Activated CD4-positive, alpha-beta memory T cell treated with anti-CD3 and anti-CD28 coated beads for 36 hours (primary cell): ENCODE measurements at regions not wholly inside any gene's neighbourhood (a gene's known extent, or its start where the extent isn't known, plus 50 kb on each side); places are given as distances from the start of the nearest gene placed in this dataset.
A peak's percentile ranks its signal among the peaks of the same experiment; 100 is the strongest.
"Not testable (repeated sequence)": the region's sequence is repeated elsewhere in the genome, so short reads cannot be mapped to it uniquely, and the experiment has no call there.

ENCODE experiments used
- CTCF ChIA-PET: fragments of 350-600 bp; sonication (Branson Sonifier 250); formaldehyde crosslinking; loops from one replicate; lab custom pipeline; 2021; ENCODE audit warnings: antibody characterized with exemption, inconsistent platforms; lab: Charles Lee
- POLR2A ChIA-PET: fragments of 350-600 bp; sonication (Branson Sonifier 250); formaldehyde crosslinking; loops from one replicate; lab custom pipeline; 2021; ENCODE audit warnings: antibody characterized with exemption; lab: Charles Lee
- DNase-seq: peaks from one replicate; pipeline ENCODE4 v3.0.0-alpha.2; 2020
- H3K27ac Mint-ChIP-seq: one replicate; pipeline ENCODE4 v1.8.0; 2021; ENCODE audit warnings: mixed read lengths
- H3K27me3 Mint-ChIP-seq: one replicate; pipeline ENCODE4 v1.8.0; 2021; ENCODE audit warnings: mixed read lengths
- H3K36me3 Mint-ChIP-seq: one replicate; pipeline ENCODE4 v1.8.0; 2021; ENCODE audit warnings: mixed read lengths
- H3K4me1 Mint-ChIP-seq: one replicate; pipeline ENCODE4 v1.8.0; 2021; ENCODE audit warnings: low read depth, mixed read lengths
- H3K4me3 Mint-ChIP-seq: one replicate; pipeline ENCODE4 v1.8.0; 2021; ENCODE audit warnings: mild to moderate bottlenecking, mixed read lengths
- H3K9me3 Mint-ChIP-seq: one replicate; pipeline ENCODE4 v1.8.0; 2021; ENCODE audit warnings: mixed read lengths
- intact Hi-C: fragments of 100-400 bp; cut with micrococcal nuclease; formaldehyde crosslinking; loops from one replicate; pipeline ENCODE4 v1.15.1; 2023

- intact Hi-C loops: no loop called here
- Mint-ChIP-seq H3K4me3 (no peak overlapping the region), H3K36me3 (peaks cover 6% of the 10 kb centered on the region), H3K27ac (no peak overlapping the region), H3K27me3 (no peaks in the 10 kb centered on the region), H3K4me1 (no peaks in the 10 kb centered on the region), H3K9me3 (peaks cover 13% of the 10 kb centered on the region)
- CTCF ChIA-PET: no interaction called here
- POLR2A ChIA-PET: no interaction called here
- no peak for DNase-seq
These were observed 68.9 kb upstream of the IVNS1ABP start for GRCh38 chr1:185385991-185386390.

- POLR2A ChIA-PET, H3K36me3 Mint-ChIP-seq, H3K4me3 Mint-ChIP-seq, H3K27ac Mint-ChIP-seq, intact Hi-C loops, CTCF ChIA-PET, DNase-seq, H3K4me1 Mint-ChIP-seq, H3K27me3 Mint-ChIP-seq: not testable (repeated sequence)
- H3K9me3 Mint-ChIP-seq: peaks cover 13% of the 10 kb centered on the region
These were observed 66.8 kb upstream of the IVNS1ABP start for GRCh38 chr1:185383805-185384204.

GRCh38 chr1:185377831-185378230 lies 60.8 kb upstream of the IVNS1ABP start:
- CTCF ChIA-PET: no interaction called here
- no peak for DNase-seq
- no peak overlapping the region for H3K27ac Mint-ChIP-seq
- peaks cover 2% of the 10 kb centered on the region for H3K36me3 Mint-ChIP-seq
- H3K4me1 Mint-ChIP-seq: peaks cover 12% of the 10 kb centered on the region
- intact Hi-C loops: no loop called here
- H3K27me3 Mint-ChIP-seq: no peaks in the 10 kb centered on the region
- POLR2A ChIA-PET: no interaction called here
- no peak overlapping the region for H3K4me3 Mint-ChIP-seq
- peaks cover 6% of the 10 kb centered on the region for H3K9me3 Mint-ChIP-seq

GRCh38 chr1:185376840-185377635 lies 60.0 kb upstream of the IVNS1ABP start:
- ChIA-PET POLR2A (no interaction called here), CTCF (interaction anchor here (0.6 kb wide), 1 partner anchor 506 kb away, joined by 4 read pairs; no protein-coding TSS in a partner anchor)
- intact Hi-C loops: no loop called here
- H3K27me3 Mint-ChIP-seq: no peaks in the 10 kb centered on the region
- no peaks in the 10 kb centered on the region for H3K36me3 Mint-ChIP-seq
- H3K4me3 Mint-ChIP-seq: no peak overlapping the region
- peaks cover 4% of the 10 kb centered on the region for H3K9me3 Mint-ChIP-seq
- no peak for DNase-seq
- H3K4me1 Mint-ChIP-seq: peaks cover 12% of the 10 kb centered on the region
- no peak overlapping the region for H3K27ac Mint-ChIP-seq

- ChIA-PET POLR2A (no interaction called here), CTCF (no interaction called here)
- intact Hi-C loops: no loop called here
These were observed 59.2 kb upstream of the IVNS1ABP start for GRCh38 chr1:185376288-185376687.

GRCh38 chr1:185375583-185375982 lies 58.5 kb upstream of the IVNS1ABP start:
- POLR2A ChIA-PET: no interaction called here
- intact Hi-C loops: no loop called here
- Mint-ChIP-seq H3K9me3 (no peaks in the 10 kb centered on the region), H3K4me1 (peaks cover 12% of the 10 kb centered on the region), H3K27me3 (no peaks in the 10 kb centered on the region), H3K4me3 (no peak overlapping the region), H3K27ac (no peak overlapping the region), H3K36me3 (no peaks in the 10 kb centered on the region)
- CTCF ChIA-PET: no interaction called here
- peak; percentile 12 for DNase-seq

More at GRCh38 chr1:185376288-185376687, 59.2 kb upstream of the IVNS1ABP start:
- DNase-seq: no peak
- Mint-ChIP-seq H3K27me3 (no peaks in the 10 kb centered on the region), H3K27ac (no peak overlapping the region), H3K4me3 (no peak overlapping the region), H3K36me3 (no peaks in the 10 kb centered on the region), H3K9me3 (no peaks in the 10 kb centered on the region), H3K4me1 (peaks cover 12% of the 10 kb centered on the region)

GRCh38 chr1:185373813-185374529 lies 56.9 kb upstream of the IVNS1ABP start:
- ChIA-PET POLR2A (no interaction called here), CTCF (no interaction called here)
- Mint-ChIP-seq H3K4me1 (peaks cover 12% of the 10 kb centered on the region), H3K36me3 (no peaks in the 10 kb centered on the region), H3K4me3 (no peak overlapping the region), H3K9me3 (no peaks in the 10 kb centered on the region), H3K27ac (peak overlapping the region; percentile 10), H3K27me3 (no peaks in the 10 kb centered on the region)
- intact Hi-C loops: no loop called here
- DNase-seq: peak; percentile 13

- intact Hi-C loops: no loop called here
- peaks cover 12% of the 10 kb centered on the region for H3K4me1 Mint-ChIP-seq
- no peak for DNase-seq
- no peaks in the 10 kb centered on the region for H3K9me3 Mint-ChIP-seq
- no peaks in the 10 kb centered on the region for H3K27me3 Mint-ChIP-seq
- POLR2A ChIA-PET: no interaction called here
- H3K4me3 Mint-ChIP-seq: no peak overlapping the region
- H3K36me3 Mint-ChIP-seq: no peaks in the 10 kb centered on the region
- CTCF ChIA-PET: no interaction called here
- H3K27ac Mint-ChIP-seq: no peak overlapping the region
These were observed 52.7 kb upstream of the IVNS1ABP start for GRCh38 chr1:185369786-185370185.

GRCh38 chr1:185368913-185369491 lies 52.0 kb upstream of the IVNS1ABP start:
- POLR2A ChIA-PET: no interaction called here
- H3K9me3 Mint-ChIP-seq: no peaks in the 10 kb centered on the region
- intact Hi-C loops: no loop called here
- CTCF ChIA-PET: no interaction called here
- no peak for DNase-seq
- no peak overlapping the region for H3K4me3 Mint-ChIP-seq
- peaks cover 8% of the 10 kb centered on the region for H3K4me1 Mint-ChIP-seq
- H3K27ac Mint-ChIP-seq: no peak overlapping the region
- no peaks in the 10 kb centered on the region for H3K27me3 Mint-ChIP-seq
- no peaks in the 10 kb centered on the region for H3K36me3 Mint-ChIP-seq

GRCh38 chr1:185368313-185368855 lies 51.3 kb upstream of the IVNS1ABP start:
- Mint-ChIP-seq H3K27me3 (no peaks in the 10 kb centered on the region), H3K4me1 (peaks cover 4% of the 10 kb centered on the region), H3K27ac (no peak overlapping the region), H3K9me3 (no peaks in the 10 kb centered on the region), H3K36me3 (no peaks in the 10 kb centered on the region), H3K4me3 (no peak overlapping the region)
- POLR2A ChIA-PET: no interaction called here
- DNase-seq: no peak
- CTCF ChIA-PET: interaction anchor here (1.1 kb wide), 1 partner anchor 228 kb away, joined by 3 read pairs; no protein-coding TSS in a partner anchor
- intact Hi-C loops: no loop called here

- no peak overlapping the region for H3K4me3 Mint-ChIP-seq
- H3K27me3 Mint-ChIP-seq: no peaks in the 10 kb centered on the region
- DNase-seq: no peak
- intact Hi-C loops: no loop called here
- H3K9me3 Mint-ChIP-seq: peaks cover 6% of the 10 kb centered on the region
- no peaks in the 10 kb centered on the region for H3K36me3 Mint-ChIP-seq
- ChIA-PET CTCF (interaction anchor here (1.1 kb wide), 1 partner anchor 229 kb away, joined by 3 read pairs; no protein-coding TSS in a partner anchor), POLR2A (interaction anchor here (0.5 to 0.7 kb wide), 2 partner anchors 42 to 544 kb away, joined by 3 read pairs; no protein-coding TSS in a partner anchor)
- no peaks in the 10 kb centered on the region for H3K4me1 Mint-ChIP-seq
- no peak overlapping the region for H3K27ac Mint-ChIP-seq
These were observed 50.2 kb upstream of the IVNS1ABP start for GRCh38 chr1:185367218-185367617.
